ENCODE measurements at regions not wholly inside any gene's neighbourhood (a gene's known extent, or its start where the extent isn't known, plus 50 kb on each side); places are given as distances from the start of the nearest gene placed in this dataset.

- Histone ChIP-seq H3K27me3 (ENCODE audit: insufficient read depth, low read length) (peaks cover 26% of the 10 kb centered on the region), H3K36me3 (ENCODE audit: insufficient read depth, low read depth, low read length) (no peaks in the 10 kb centered on the region), H3K27ac (ENCODE audit: low read length) (no peak overlapping the region), H3K9me3 (ENCODE audit: insufficient read depth, low read depth, low read length) (no peaks in the 10 kb centered on the region), H3K4me3 (ENCODE audit: low read length) (no peak overlapping the region), H3K9ac (ENCODE audit: low read depth, low read length) (no peak overlapping the region), H3K4me1 (ENCODE audit: insufficient read depth, low read length) (0 out of 2 replicates have a peak, but pooled peaks cover 3% of the 10 kb centered on the region)
Observed at GRCh38 chr18:78021196-78021595, 771.5 kb downstream of the GALR1 start.

GRCh38 chr18:78031589-78031988 lies 781.9 kb downstream of the GALR1 start:
- Histone ChIP-seq H3K4me3 (ENCODE audit: low read length) (no peak overlapping the region), H3K27me3 (ENCODE audit: insufficient read depth, low read length) (no peaks in the 10 kb centered on the region), H3K9ac (ENCODE audit: low read depth, low read length) (no peak overlapping the region), H3K4me1 (ENCODE audit: insufficient read depth, low read length) (peaks cover 7% of the 10 kb centered on the region; the same call in 1 of the 2 replicates), H3K9me3 (ENCODE audit: insufficient read depth, low read depth, low read length) (no peaks in the 10 kb centered on the region), H3K36me3 (ENCODE audit: insufficient read depth, low read depth, low read length) (no peaks in the 10 kb centered on the region), H3K27ac (ENCODE audit: low read length) (no peak overlapping the region)

- peaks cover 7% of the 10 kb centered on the region; the same call in 1 of the 2 replicates for H3K4me1 ChIP-seq (ENCODE audit: insufficient read depth, low read length)
- no peaks in the 10 kb centered on the region for H3K27me3 ChIP-seq (ENCODE audit: insufficient read depth, low read length)
- no peak overlapping the region for H3K4me3 ChIP-seq (ENCODE audit: low read length)
- H3K36me3 ChIP-seq (ENCODE audit: insufficient read depth, low read depth, low read length) = no peaks in the 10 kb centered on the region
- no peaks in the 10 kb centered on the region for H3K9me3 ChIP-seq (ENCODE audit: insufficient read depth, low read depth, low read length)
- no peak overlapping the region for H3K27ac ChIP-seq (ENCODE audit: low read length)
- no peak overlapping the region for H3K9ac ChIP-seq (ENCODE audit: low read depth, low read length)
Observed at GRCh38 chr18:78031991-78032390, 782.3 kb downstream of the GALR1 start.

- Histone ChIP-seq H3K27ac (ENCODE audit: low read length) (no peak overlapping the region), H3K27me3 (ENCODE audit: insufficient read depth, low read length) (no peaks in the 10 kb centered on the region), H3K4me3 (ENCODE audit: low read length) (no peak overlapping the region), H3K9me3 (ENCODE audit: insufficient read depth, low read depth, low read length) (no peaks in the 10 kb centered on the region), H3K4me1 (ENCODE audit: insufficient read depth, low read length) (peaks cover 7% of the 10 kb centered on the region; the same call in 1 of the 2 replicates), H3K9ac (ENCODE audit: low read depth, low read length) (no peak overlapping the region), H3K36me3 (ENCODE audit: insufficient read depth, low read depth, low read length) (no peaks in the 10 kb centered on the region)
Observed at GRCh38 chr18:78032574-78032973, 782.9 kb downstream of the GALR1 start.

GRCh38 chr18:78034755-78035154 lies 785.1 kb downstream of the GALR1 start:
- peaks cover 7% of the 10 kb centered on the region; the same call in 1 of the 2 replicates for H3K4me1 ChIP-seq (ENCODE audit: insufficient read depth, low read length)
- H3K36me3 ChIP-seq (ENCODE audit: insufficient read depth, low read depth, low read length) = no peaks in the 10 kb centered on the region
- H3K27ac ChIP-seq (ENCODE audit: low read length) = no peak overlapping the region
- H3K9me3 ChIP-seq (ENCODE audit: insufficient read depth, low read depth, low read length) = no peaks in the 10 kb centered on the region
- no peak overlapping the region for H3K9ac ChIP-seq (ENCODE audit: low read depth, low read length)
- no peak overlapping the region for H3K4me3 ChIP-seq (ENCODE audit: low read length)
- no peaks in the 10 kb centered on the region for H3K27me3 ChIP-seq (ENCODE audit: insufficient read depth, low read length)

GRCh38 chr18:78041218-78041617 lies 791.6 kb downstream of the GALR1 start:
- Histone ChIP-seq H3K4me3 (ENCODE audit: low read length) (no peak overlapping the region), H3K4me1 (ENCODE audit: insufficient read depth, low read length) (no peaks in the 10 kb centered on the region), H3K27me3 (ENCODE audit: insufficient read depth, low read length) (no peaks in the 10 kb centered on the region), H3K36me3 (ENCODE audit: insufficient read depth, low read depth, low read length) (no peaks in the 10 kb centered on the region), H3K9me3 (ENCODE audit: insufficient read depth, low read depth, low read length) (peaks cover 21% of the 10 kb centered on the region), H3K9ac (ENCODE audit: low read depth, low read length) (no peak overlapping the region), H3K27ac (ENCODE audit: low read length) (no peak overlapping the region)

- Histone ChIP-seq H3K4me1 (ENCODE audit: insufficient read depth, low read length) (no peaks in the 10 kb centered on the region), H3K4me3 (ENCODE audit: low read length) (no peak overlapping the region), H3K36me3 (ENCODE audit: insufficient read depth, low read depth, low read length) (no peaks in the 10 kb centered on the region), H3K27me3 (ENCODE audit: insufficient read depth, low read length) (no peaks in the 10 kb centered on the region), H3K9me3 (ENCODE audit: insufficient read depth, low read depth, low read length) (peaks cover 7% of the 10 kb centered on the region; the same call in 1 of the 2 replicates), H3K27ac (ENCODE audit: low read length) (no peak overlapping the region), H3K9ac (ENCODE audit: low read depth, low read length) (no peak overlapping the region)
Observed at GRCh38 chr18:78046631-78047030, 797.0 kb downstream of the GALR1 start.

- Histone ChIP-seq H3K27me3 (ENCODE audit: insufficient read depth, low read length) (no peaks in the 10 kb centered on the region), H3K27ac (ENCODE audit: low read length) (no peak overlapping the region), H3K9me3 (ENCODE audit: insufficient read depth, low read depth, low read length) (no peaks in the 10 kb centered on the region), H3K4me1 (ENCODE audit: insufficient read depth, low read length) (no peaks in the 10 kb centered on the region), H3K4me3 (ENCODE audit: low read length) (no peak overlapping the region), H3K36me3 (ENCODE audit: insufficient read depth, low read depth, low read length) (no peaks in the 10 kb centered on the region), H3K9ac (ENCODE audit: low read depth, low read length) (no peak overlapping the region)
Observed at GRCh38 chr18:78049281-78049680, 799.6 kb downstream of the GALR1 start.

GRCh38 chr18:78054801-78055200 lies 805.2 kb downstream of the GALR1 start:
- H3K36me3 ChIP-seq (ENCODE audit: insufficient read depth, low read depth, low read length) = no peaks in the 10 kb centered on the region
- no peaks in the 10 kb centered on the region for H3K4me1 ChIP-seq (ENCODE audit: insufficient read depth, low read length)
- H3K27me3 ChIP-seq (ENCODE audit: insufficient read depth, low read length) = no peaks in the 10 kb centered on the region
- no peak overlapping the region for H3K4me3 ChIP-seq (ENCODE audit: low read length)
- H3K9me3 ChIP-seq (ENCODE audit: insufficient read depth, low read depth, low read length) = no peaks in the 10 kb centered on the region
- H3K27ac ChIP-seq (ENCODE audit: low read length) = no peak overlapping the region
- H3K9ac ChIP-seq (ENCODE audit: low read depth, low read length) = no peak overlapping the region

GRCh38 chr18:78056011-78056410 lies 806.4 kb downstream of the GALR1 start:
- Histone ChIP-seq H3K4me1 (ENCODE audit: insufficient read depth, low read length) (no peaks in the 10 kb centered on the region), H3K36me3 (ENCODE audit: insufficient read depth, low read depth, low read length) (no peaks in the 10 kb centered on the region), H3K9me3 (ENCODE audit: insufficient read depth, low read depth, low read length) (no peaks in the 10 kb centered on the region), H3K27ac (ENCODE audit: low read length) (no peak overlapping the region), H3K4me3 (ENCODE audit: low read length) (no peak overlapping the region), H3K9ac (ENCODE audit: low read depth, low read length) (no peak overlapping the region), H3K27me3 (ENCODE audit: insufficient read depth, low read length) (no peaks in the 10 kb centered on the region)

GRCh38 chr18:78069784-78070664 lies 820.4 kb downstream of the GALR1 start:
- Histone ChIP-seq H3K4me3 (ENCODE audit: low read length) (no peak overlapping the region), H3K36me3 (ENCODE audit: insufficient read depth, low read depth, low read length) (no peaks in the 10 kb centered on the region), H3K27me3 (ENCODE audit: insufficient read depth, low read length) (no peaks in the 10 kb centered on the region), H3K27ac (ENCODE audit: low read length) (no peak overlapping the region), H3K9ac (ENCODE audit: low read depth, low read length) (no peak overlapping the region), H3K9me3 (ENCODE audit: insufficient read depth, low read depth, low read length) (peaks cover 9% of the 10 kb centered on the region; the same call in 1 of the 2 replicates), H3K4me1 (ENCODE audit: insufficient read depth, low read length) (peaks cover 7% of the 10 kb centered on the region; the same call in 1 of the 2 replicates)

GRCh38 chr18:78071166-78071710 lies 821.6 kb downstream of the GALR1 start:
- no peak overlapping the region for H3K4me3 ChIP-seq (ENCODE audit: low read length)
- no peak overlapping the region for H3K27ac ChIP-seq (ENCODE audit: low read length)
- no peaks in the 10 kb centered on the region for H3K36me3 ChIP-seq (ENCODE audit: insufficient read depth, low read depth, low read length)
- no peaks in the 10 kb centered on the region for H3K27me3 ChIP-seq (ENCODE audit: insufficient read depth, low read length)
- no peak overlapping the region for H3K9ac ChIP-seq (ENCODE audit: low read depth, low read length)
- H3K4me1 ChIP-seq (ENCODE audit: insufficient read depth, low read length) = peaks cover 11% of the 10 kb centered on the region; the same call in 1 of the 2 replicates
- peaks cover 4% of the 10 kb centered on the region; the same call in 1 of the 2 replicates for H3K9me3 ChIP-seq (ENCODE audit: insufficient read depth, low read depth, low read length)
